Neural cell (in vitro differentiated cells): ENCODE measurements at regions not wholly inside any gene's neighbourhood (a gene's known extent, or its start where the extent isn't known, plus 50 kb on each side); places are given as distances from the start of the nearest gene placed in this dataset.

Experiments
- EP300 ChIP-seq: fragments of 450-650 bp; conservative IDR thresholded peaks from 2 replicates; pipeline ENCODE4 v1.6.1; 2014; ENCODE audit warnings: antibody characterized with exemption, mild to moderate bottlenecking, moderate library complexity; ENCODE audit not compliant: poor library complexity, severe bottlenecking
- EZH2 ChIP-seq: fragments of 200-600, 300-800 bp; shearing (Covaris generic), sonication (generic); IDR thresholded peaks from 2 replicates; pipeline ENCODE4 v1.6.1; 2014; ENCODE audit warnings: antibody characterized with exemption, low read length, borderline replicate concordance, mild to moderate bottlenecking; ENCODE audit not compliant: insufficient read depth, poor library complexity, severe bottlenecking
- MXI1 ChIP-seq: fragments of 450-650 bp; conservative IDR thresholded peaks from 2 replicates; pipeline ENCODE4 v1.6.1; 2014; ENCODE audit warnings: antibody characterized with exemption, mild to moderate bottlenecking; ENCODE audit not compliant: poor library complexity, severe bottlenecking
- REST ChIP-seq: IDR thresholded peaks from 2 replicates; pipeline ENCODE4 v1.6.1; 2012; ENCODE audit warnings: borderline replicate concordance
- TF ChIP-seq, protein P1 (sequence below): fragments of 450-650 bp; IDR thresholded peaks from 2 replicates; pipeline ENCODE4 v1.5.1; 2014; ENCODE audit warnings: antibody characterized with exemption, mild to moderate bottlenecking, moderate library complexity; ENCODE audit not compliant: poor library complexity, severe bottlenecking

GRCh38 chr9:7721291-7721690, 78.3 kb downstream of the DMAC1 start:
- TF ChIP-seq EP300: no peak
- TF ChIP-seq, protein P1, sequence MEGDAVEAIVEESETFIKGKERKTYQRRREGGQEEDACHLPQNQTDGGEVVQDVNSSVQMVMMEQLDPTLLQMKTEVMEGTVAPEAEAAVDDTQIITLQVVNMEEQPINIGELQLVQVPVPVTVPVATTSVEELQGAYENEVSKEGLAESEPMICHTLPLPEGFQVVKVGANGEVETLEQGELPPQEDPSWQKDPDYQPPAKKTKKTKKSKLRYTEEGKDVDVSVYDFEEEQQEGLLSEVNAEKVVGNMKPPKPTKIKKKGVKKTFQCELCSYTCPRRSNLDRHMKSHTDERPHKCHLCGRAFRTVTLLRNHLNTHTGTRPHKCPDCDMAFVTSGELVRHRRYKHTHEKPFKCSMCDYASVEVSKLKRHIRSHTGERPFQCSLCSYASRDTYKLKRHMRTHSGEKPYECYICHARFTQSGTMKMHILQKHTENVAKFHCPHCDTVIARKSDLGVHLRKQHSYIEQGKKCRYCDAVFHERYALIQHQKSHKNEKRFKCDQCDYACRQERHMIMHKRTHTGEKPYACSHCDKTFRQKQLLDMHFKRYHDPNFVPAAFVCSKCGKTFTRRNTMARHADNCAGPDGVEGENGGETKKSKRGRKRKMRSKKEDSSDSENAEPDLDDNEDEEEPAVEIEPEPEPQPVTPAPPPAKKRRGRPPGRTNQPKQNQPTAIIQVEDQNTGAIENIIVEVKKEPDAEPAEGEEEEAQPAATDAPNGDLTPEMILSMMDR: no peak
- TF ChIP-seq EZH2: no peak
- no peak for TF ChIP-seq REST
- TF ChIP-seq MXI1: no peak
